Right lobe of liver (tissue), 6 donors: ENCODE measurements at regions not wholly inside any gene's neighbourhood (a gene's known extent, or its start where the extent isn't known, plus 50 kb on each side); places are given as distances from the start of the nearest gene placed in this dataset.

Experiments used
- ATAC-seq, 4 donors: fragments of 200-7000 bp; cut with Tn5 transposase; one replicate each; pipeline ENCODE4 v1.9.1; 2020; ENCODE audit warnings: mild to moderate bottlenecking in 4 of 4, moderate library complexity in 4 of 4
- DNase-seq, 3 donors: peaks; one replicate each; pipeline ENCODE4 v3.0.0-alpha.2; 2020
- H3K27ac ChIP-seq, 3 donors: fragments of 200-600 bp; one replicate each; pipeline ENCODE4 v1.8.0; 2022
- H3K27me3 ChIP-seq, 2 donors: fragments of 200-600 bp; one replicate each; pipeline ENCODE4 v1.8.0; 2022
- H3K36me3 ChIP-seq, 4 donors: fragments of 200-600 bp; sonication (generic) in 1 of 4; one replicate each; pipeline versions ENCODE4 v1.5.1 to v1.8.0; 2017 to 2022; ENCODE audit warnings: control low read depth in 1 of 4
- H3K4me1 ChIP-seq, 4 donors: fragments of 200-600 bp; sonication (generic) in 1 of 4; one replicate each; pipeline versions ENCODE4 v1.5.1 to v1.8.0; 2017 to 2022; ENCODE audit warnings: control low read depth in 1 of 4
- H3K4me3 ChIP-seq, 3 donors: fragments of 200-600 bp; one replicate each; pipeline ENCODE4 v1.8.0; 2022
- H3K9me3 ChIP-seq, 4 donors: fragments of 200-600 bp; sonication (generic) in 1 of 4; one replicate each; pipeline versions ENCODE4 v1.5.1 to v1.8.0; 2017 to 2022; ENCODE audit warnings: control low read depth in 1 of 4
- CTCF ChIP-seq, 4 donors: fragments of 200-600 bp in 3 of 4; fragments of 450-650 bp in 1 of 4; IDR thresholded peaks; one replicate each; pipeline versions ENCODE4 v1.5.1 to v1.8.0; 2016 to 2022; ENCODE audit warnings: antibody characterized with exemption in 4 of 4, mild to moderate bottlenecking in 2 of 4
- POLR2A ChIP-seq: fragments of 450-650 bp; IDR thresholded peaks from one replicate; pipeline ENCODE4 v1.6.1; 2017; ENCODE audit warnings: antibody characterized with exemption, mild to moderate bottlenecking
- WGBS: methylation state at CpG from one replicate; pipeline ENCODE4 v1.1.6; 2018; ENCODE audit warnings: low coverage, low lambda C conversion rate; ENCODE audit not compliant: insufficient coverage; ENCODE audit errors: missing lambda C conversion rate; 5-methylcytosine and 5-hydroxymethylcytosine counted together
- intact Hi-C, 2 donors: fragments of 100-400 bp; cut with DNase I; formaldehyde crosslinking; loops; one replicate each; pipeline versions ENCODE4 v1.11.2 to v1.14.1; 2022
- donor health status: DM: no; HTN: yes; CAD: no.
- donor health status: DM: no; HTN: no; CAD: no.
- donor health status: DM: no; HTN: no; CAD: no.
- donor health status: DM: no; HTN: yes; CAD: no.
- donor health status: DM: no; HTN: yes; CAD: no.

- ATAC-seq, result no peak
- intact Hi-C loops, result no loop called here
- no peak for DNase-seq
Measured at GRCh38 chr5:96232602-96233001, 200.4 kb downstream of the PCSK1 start.

GRCh38 chr5:96229188-96229587, 203.9 kb downstream of the PCSK1 start:
- WGBS, result 92% methylated on average over 3 of the region's 3 CpGs
- TF ChIP-seq POLR2A (no peak), CTCF (IDR thresholded peaks at IDR 0.05) (no peak)
- intact Hi-C loops, result no loop called here

More at GRCh38 chr5:96232602-96233001, 200.4 kb downstream of the PCSK1 start:
- Histone ChIP-seq H3K36me3 (no peaks in the 10 kb centered on the region), H3K4me3 (no peak overlapping the region), H3K27ac (no peak overlapping the region), H3K9me3 (no peaks in the 10 kb centered on the region), H3K27me3 (no peaks in the 10 kb centered on the region), H3K4me1 (no peaks in the 10 kb centered on the region)
- TF ChIP-seq POLR2A (no peak), CTCF (IDR thresholded peaks at IDR 0.05) (no peak)

GRCh38 chr5:96228408-96228807, 204.6 kb downstream of the PCSK1 start:
- Histone ChIP-seq H3K4me1 (no peaks in the 10 kb centered on the region), H3K27ac (no peak overlapping the region), H3K9me3 (no peaks in the 10 kb centered on the region), H3K36me3 (no peaks in the 10 kb centered on the region), H3K27me3 (no peaks in the 10 kb centered on the region), H3K4me3 (no peak overlapping the region)
- no peak for ATAC-seq
- WGBS, result 92% methylated on average over 3 of the region's 3 CpGs
- intact Hi-C loops, result no loop called here
- TF ChIP-seq POLR2A (no peak), CTCF (IDR thresholded peaks at IDR 0.05) (no peak)
- no peak for DNase-seq

More at GRCh38 chr5:96229188-96229587, 203.9 kb downstream of the PCSK1 start:
- Histone ChIP-seq H3K27me3 (no peaks in the 10 kb centered on the region), H3K4me3 (no peak overlapping the region), H3K9me3 (no peaks in the 10 kb centered on the region), H3K4me1 (no peaks in the 10 kb centered on the region), H3K27ac (no peak overlapping the region), H3K36me3 (no peaks in the 10 kb centered on the region)
- no peak for ATAC-seq
- DNase-seq, result no peak

GRCh38 chr5:96227957-96228356, 205.1 kb downstream of the PCSK1 start:
- no peak overlapping the region for H3K27ac ChIP-seq
- H3K9me3 ChIP-seq, result no peaks in the 10 kb centered on the region
- H3K4me3 ChIP-seq, result no peak overlapping the region
- no peaks in the 10 kb centered on the region for H3K27me3 ChIP-seq
- ATAC-seq, result no peak
- DNase-seq, result no peak
- TF ChIP-seq POLR2A, result no peak
- H3K36me3 ChIP-seq, result no peaks in the 10 kb centered on the region
- no peaks in the 10 kb centered on the region for H3K4me1 ChIP-seq
- intact Hi-C loops, result no loop called here
- WGBS, result 89% methylated on average over 3 of the region's 4 CpGs

- Histone ChIP-seq H3K4me1 (no peaks in the 10 kb centered on the region), H3K4me3 (no peak overlapping the region), H3K9me3 (no peaks in the 10 kb centered on the region), H3K27ac (peak overlapping the region in 1 of 3 donors; percentile 14), H3K36me3 (no peaks in the 10 kb centered on the region), H3K27me3 (no peaks in the 10 kb centered on the region)
- 71% methylated on average over 6 of the region's 6 CpGs for WGBS
- TF ChIP-seq CTCF (IDR thresholded peaks at IDR 0.05) (no peak), POLR2A (no peak)
- DNase-seq (no peak), ATAC-seq (peak in 1 of 4 donors; percentile 49)
- intact Hi-C loops, result no loop called here
Measured at GRCh38 chr5:96226941-96227552, 206.0 kb downstream of the PCSK1 start.
